Superior temporal gyrus (tissue), 1 donor: ENCODE measurements at regions not wholly inside any gene's neighbourhood (a gene's known extent, or its start where the extent isn't known, plus 50 kb on each side); places are given as distances from the start of the nearest gene placed in this dataset.

Experiments
- DNase-seq: peaks from one replicate; pipeline ENCODE4 v3.0.0-alpha.2; 2016; ENCODE audit errors: extremely low spot score

- DNase-seq, result no peak
Observed at GRCh38 chr9:135252980-135253304, 165.5 kb downstream of the OLFM1 start.

DNA sequence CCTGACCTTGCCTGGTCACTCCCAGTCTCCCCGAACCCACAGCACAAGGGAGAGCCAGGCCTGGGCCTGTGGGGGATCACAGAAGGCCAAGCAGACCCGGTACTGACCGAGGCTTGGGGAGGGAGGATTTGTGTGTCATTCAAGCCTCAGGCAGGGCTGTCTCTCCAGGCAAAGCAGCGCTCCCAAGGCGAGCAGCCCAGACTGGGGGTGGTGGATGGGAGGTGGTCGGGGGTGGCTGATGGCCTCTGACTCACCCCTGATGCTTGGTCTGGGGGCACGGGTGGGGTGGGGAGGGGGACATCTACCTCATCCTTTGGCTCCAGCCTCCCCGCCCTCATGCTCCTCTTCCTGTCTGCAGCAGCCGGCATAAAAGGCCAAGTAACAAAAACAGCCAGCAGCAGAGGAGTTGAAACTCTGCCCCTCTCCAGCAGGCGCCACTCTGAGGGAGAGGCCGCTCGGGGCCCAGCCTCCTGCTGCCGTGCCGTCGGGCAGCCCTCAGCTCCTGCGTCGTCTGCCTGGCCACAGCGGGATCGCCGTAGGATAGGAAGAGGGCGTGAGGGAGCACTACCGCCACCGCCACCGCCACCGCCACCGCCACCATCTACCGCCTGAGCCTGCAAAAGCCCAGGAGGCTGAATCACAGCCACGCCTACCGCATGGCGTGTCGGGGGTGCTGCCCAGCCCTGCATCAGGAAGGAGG is 166.0 kb downstream of the OLFM1 start:
- DNase-seq, result no peak

- no peak for DNase-seq
Observed at GRCh38 chr9:135254176-135255032, 166.9 kb downstream of the OLFM1 start.

GRCh38 chr9:135255033-135255840 is 167.8 kb downstream of the OLFM1 start:
- no peak for DNase-seq

DNA sequence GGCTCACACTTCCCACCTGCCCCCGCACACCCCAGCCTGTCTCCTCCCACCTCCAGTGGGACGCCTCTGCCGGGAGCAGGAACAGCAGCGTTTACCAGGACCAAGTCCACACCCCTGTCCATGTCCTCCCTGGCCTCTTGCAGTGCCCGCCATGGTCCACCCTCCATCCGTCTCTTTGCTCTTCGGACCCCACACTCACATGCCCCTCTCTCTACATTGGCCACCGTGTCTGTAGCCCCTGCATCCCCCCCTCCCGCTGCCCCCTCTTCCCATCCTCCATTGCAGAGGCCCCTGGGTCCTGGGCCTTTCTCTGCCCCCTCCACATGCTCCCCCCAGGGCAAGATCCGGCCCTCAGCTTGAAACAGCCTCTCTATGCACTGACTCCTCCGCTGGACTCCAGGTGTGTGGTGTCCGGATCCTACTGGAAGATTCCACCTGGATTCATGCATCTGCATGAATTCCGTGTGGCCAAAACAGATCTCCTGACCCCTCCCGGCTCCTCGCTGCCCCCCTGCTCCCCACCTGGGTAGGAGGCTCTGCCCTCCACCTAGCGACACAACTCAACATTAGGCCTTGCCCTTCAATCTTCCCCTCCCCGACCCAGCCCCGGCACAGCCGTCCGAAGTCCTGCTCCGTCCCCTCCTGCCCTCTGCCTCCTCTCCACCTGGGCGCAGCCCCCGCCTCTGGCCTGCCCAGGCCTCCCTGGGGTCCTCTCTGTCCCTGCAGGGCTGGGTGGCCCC is 168.5 kb downstream of the OLFM1 start:
- DNase-seq, result no peak

GRCh38 chr9:135256581-135257354 is 169.3 kb downstream of the OLFM1 start:
- no peak for DNase-seq

- no peak for DNase-seq
Observed at GRCh38 chr9:135258461-135258860, 171.0 kb downstream of the OLFM1 start.

GRCh38 chr9:135259273-135259672 is 171.8 kb downstream of the OLFM1 start:
- DNase-seq, result no peak

DNA sequence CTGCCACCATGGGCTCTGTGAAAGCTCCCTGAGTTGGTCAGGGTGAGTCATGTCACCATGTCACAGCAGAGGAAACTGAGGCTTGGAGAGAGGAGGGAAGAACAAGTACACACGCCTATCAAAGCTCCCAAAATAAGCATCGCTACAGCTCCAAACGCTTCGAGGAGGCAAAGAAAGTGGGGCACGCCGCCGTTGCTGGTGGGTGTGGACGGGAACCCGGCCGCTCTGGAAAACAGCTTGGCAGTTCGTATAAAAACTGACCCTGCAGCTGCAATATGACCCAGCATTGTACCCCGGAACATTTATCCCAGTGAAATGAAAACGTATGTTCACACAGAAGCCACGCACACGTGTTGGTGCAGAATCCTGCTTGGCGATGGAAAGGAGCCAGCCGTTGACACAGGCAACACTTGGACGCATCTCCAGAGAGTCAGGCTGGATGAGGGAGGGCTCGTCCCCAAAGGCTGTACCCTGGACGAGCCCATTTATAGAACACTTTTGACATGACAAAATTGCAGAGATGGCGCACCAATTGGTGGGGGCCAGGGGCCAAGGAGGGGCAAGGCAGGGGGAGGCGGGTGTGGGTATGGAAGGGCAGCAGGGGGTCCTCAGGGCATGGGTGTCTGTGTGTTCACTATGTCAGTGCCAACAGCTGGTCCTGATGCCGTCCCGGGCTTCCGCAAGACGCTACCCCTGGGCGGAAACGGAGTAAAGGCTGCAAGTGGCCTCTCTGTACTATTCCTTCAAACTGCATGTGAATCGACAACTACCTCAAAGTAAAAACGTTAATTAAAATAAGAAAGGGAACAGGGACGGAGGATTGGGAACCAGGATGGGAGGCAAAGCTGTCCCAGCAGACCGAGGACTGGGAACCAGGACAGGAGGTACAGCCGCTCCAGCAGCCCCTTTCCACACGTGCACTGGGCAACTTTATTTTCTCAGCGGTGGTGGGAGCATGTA is 173.0 kb downstream of the OLFM1 start:
- no peak for DNase-seq

- no peak for DNase-seq
Observed at GRCh38 chr9:135262248-135262647, 174.8 kb downstream of the OLFM1 start.

GRCh38 chr9:135263511-135263910 is 176.0 kb downstream of the OLFM1 start:
- DNase-seq, result no peak

- no peak for DNase-seq
Observed at GRCh38 chr9:135265931-135266330, 178.5 kb downstream of the OLFM1 start.

- no peak for DNase-seq
Observed at GRCh38 chr9:135267191-135267809, 179.8 kb downstream of the OLFM1 start.

DNA sequence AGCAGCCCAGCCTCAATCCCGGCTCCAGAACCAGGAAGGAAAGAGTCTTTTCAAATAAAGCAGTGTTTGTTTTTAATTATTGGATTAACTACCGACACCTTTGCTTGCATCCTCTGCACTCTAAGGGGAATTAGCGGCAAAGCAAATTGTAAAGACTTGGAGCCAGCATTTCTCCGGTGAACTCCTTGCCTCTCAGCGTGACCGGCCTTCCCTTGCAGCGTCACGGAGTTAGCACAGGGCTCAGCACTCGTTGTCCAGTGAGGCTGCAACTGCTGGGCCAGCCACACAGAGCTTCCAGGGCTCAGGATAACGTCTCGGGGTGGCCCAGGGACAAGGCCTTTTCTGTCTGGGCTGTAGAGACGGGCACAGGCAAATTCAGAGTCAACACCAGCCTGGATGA is 180.6 kb downstream of the OLFM1 start:
- no peak for DNase-seq

- DNase-seq, result no peak
Observed at GRCh38 chr9:135268981-135269380, 181.5 kb downstream of the OLFM1 start.

GRCh38 chr9:135269912-135270830 is 182.7 kb downstream of the OLFM1 start:
- no peak for DNase-seq

- DNase-seq, result no peak
Observed at GRCh38 chr9:135271425-135271824, 184.0 kb downstream of the OLFM1 start.

- no peak for DNase-seq
Observed at GRCh38 chr9:135272608-135273007, 185.1 kb downstream of the OLFM1 start.
